ENCODE measurements at regions not wholly inside any gene's neighbourhood (a gene's known extent, or its start where the extent isn't known, plus 50 kb on each side); places are given as distances from the start of the nearest gene placed in this dataset.

- no peaks in the 10 kb centered on the region for H3K4me1 ChIP-seq (ENCODE audit: control insufficient read depth, insufficient read depth, low read length, poor library complexity, severe bottlenecking)
- H3K27ac ChIP-seq (ENCODE audit: insufficient read depth, low read length, poor library complexity, severe bottlenecking) = no peak overlapping the region
- no peak for ATAC-seq (ENCODE audit: low read depth in 2 of 2)
- H3K36me3 ChIP-seq (ENCODE audit: control insufficient read depth, insufficient read depth, low read length) = no peaks in the 10 kb centered on the region
- H3K36me3 Mint-ChIP-seq = no peaks in the 10 kb centered on the region
- H3K4me3 ChIP-seq (ENCODE audit: low read depth, low read length) = no peak overlapping the region
- no peaks in the 10 kb centered on the region for H3K27me3 Mint-ChIP-seq
- no peaks in the 10 kb centered on the region for H3K27me3 ChIP-seq (ENCODE audit: control insufficient read depth, insufficient read depth, low read length)
- H3K9me3 Mint-ChIP-seq = no peaks in the 10 kb centered on the region
- no peak for DNase-seq
- no peaks in the 10 kb centered on the region for H3K4me1 Mint-ChIP-seq
- no peak overlapping the region for H3K4me3 Mint-ChIP-seq
- H3K27ac Mint-ChIP-seq = no peak overlapping the region
- no peaks in the 10 kb centered on the region for H3K9me3 ChIP-seq (ENCODE audit: control insufficient read depth in 2 of 2, low read length in 2 of 2)
These were observed 266.2 kb downstream of the KTN1 start for GRCh38 chr14:55845963-55846825.

- H3K36me3 ChIP-seq (ENCODE audit: control insufficient read depth, insufficient read depth, low read length) = no peaks in the 10 kb centered on the region
- H3K4me3 ChIP-seq (ENCODE audit: low read depth, low read length) = no peak overlapping the region
- H3K36me3 Mint-ChIP-seq = no peaks in the 10 kb centered on the region
- no peak overlapping the region for H3K27ac Mint-ChIP-seq
- H3K9me3 Mint-ChIP-seq = no peaks in the 10 kb centered on the region
- H3K27me3 ChIP-seq (ENCODE audit: control insufficient read depth, insufficient read depth, low read length) = no peaks in the 10 kb centered on the region
- H3K4me3 Mint-ChIP-seq = no peak overlapping the region
- no peaks in the 10 kb centered on the region for H3K4me1 ChIP-seq (ENCODE audit: control insufficient read depth, insufficient read depth, low read length, poor library complexity, severe bottlenecking)
- no peak overlapping the region for H3K27ac ChIP-seq (ENCODE audit: insufficient read depth, low read length, poor library complexity, severe bottlenecking)
- DNase-seq = no peak
- H3K9me3 ChIP-seq (ENCODE audit: control insufficient read depth in 2 of 2, low read length in 2 of 2) = no peaks in the 10 kb centered on the region
- ATAC-seq (ENCODE audit: low read depth in 2 of 2) = no peak
- H3K27me3 Mint-ChIP-seq = no peaks in the 10 kb centered on the region
- H3K4me1 Mint-ChIP-seq = no peaks in the 10 kb centered on the region
These were observed 266.9 kb downstream of the KTN1 start for GRCh38 chr14:55846826-55847446.

- Mint-ChIP-seq H3K36me3 (no peaks in the 10 kb centered on the region), H3K4me3 (no peak overlapping the region), H3K27ac (no peak overlapping the region), H3K9me3 (no peaks in the 10 kb centered on the region), H3K4me1 (no peaks in the 10 kb centered on the region), H3K27me3 (no peaks in the 10 kb centered on the region)
- Histone ChIP-seq H3K4me3 (ENCODE audit: low read depth, low read length) (no peak overlapping the region), H3K27ac (ENCODE audit: insufficient read depth, low read length, poor library complexity, severe bottlenecking) (no peak overlapping the region), H3K4me1 (ENCODE audit: control insufficient read depth, insufficient read depth, low read length, poor library complexity, severe bottlenecking) (no peaks in the 10 kb centered on the region), H3K9me3 (ENCODE audit: control insufficient read depth in 2 of 2, low read length in 2 of 2) (no peaks in the 10 kb centered on the region), H3K36me3 (ENCODE audit: control insufficient read depth, insufficient read depth, low read length) (no peaks in the 10 kb centered on the region), H3K27me3 (ENCODE audit: control insufficient read depth, insufficient read depth, low read length) (no peaks in the 10 kb centered on the region)
- DNase-seq (no peak), ATAC-seq (ENCODE audit: low read depth in 2 of 2) (no peak)
These were observed 267.8 kb downstream of the KTN1 start for GRCh38 chr14:55847766-55848165.

GRCh38 chr14:55848964-55849363, 269.0 kb downstream of the KTN1 start:
- H3K27me3 ChIP-seq (ENCODE audit: control insufficient read depth, insufficient read depth, low read length) = no peaks in the 10 kb centered on the region
- no peak for ATAC-seq (ENCODE audit: low read depth in 2 of 2)
- no peak overlapping the region for H3K27ac ChIP-seq (ENCODE audit: insufficient read depth, low read length, poor library complexity, severe bottlenecking)
- no peak for DNase-seq
- Mint-ChIP-seq H3K4me1 (no peaks in the 10 kb centered on the region), H3K4me3 (no peak overlapping the region), H3K9me3 (no peaks in the 10 kb centered on the region), H3K27ac (no peak overlapping the region), H3K27me3 (no peaks in the 10 kb centered on the region), H3K36me3 (no peaks in the 10 kb centered on the region)
- H3K4me3 ChIP-seq (ENCODE audit: low read depth, low read length) = no peak overlapping the region
- no peaks in the 10 kb centered on the region for H3K4me1 ChIP-seq (ENCODE audit: control insufficient read depth, insufficient read depth, low read length, poor library complexity, severe bottlenecking)
- no peaks in the 10 kb centered on the region for H3K9me3 ChIP-seq (ENCODE audit: control insufficient read depth in 2 of 2, low read length in 2 of 2)
- no peaks in the 10 kb centered on the region for H3K36me3 ChIP-seq (ENCODE audit: control insufficient read depth, insufficient read depth, low read length)

- no peaks in the 10 kb centered on the region for H3K36me3 ChIP-seq (ENCODE audit: control insufficient read depth, insufficient read depth, low read length)
- Mint-ChIP-seq H3K27ac (no peak overlapping the region), H3K27me3 (no peaks in the 10 kb centered on the region), H3K9me3 (no peaks in the 10 kb centered on the region), H3K36me3 (no peaks in the 10 kb centered on the region), H3K4me1 (no peaks in the 10 kb centered on the region), H3K4me3 (no peak overlapping the region)
- ATAC-seq (ENCODE audit: low read depth in 2 of 2) (no peak), DNase-seq (no peak)
- H3K27me3 ChIP-seq (ENCODE audit: control insufficient read depth, insufficient read depth, low read length) = no peaks in the 10 kb centered on the region
- no peak overlapping the region for H3K27ac ChIP-seq (ENCODE audit: insufficient read depth, low read length, poor library complexity, severe bottlenecking)
- no peaks in the 10 kb centered on the region for H3K4me1 ChIP-seq (ENCODE audit: control insufficient read depth, insufficient read depth, low read length, poor library complexity, severe bottlenecking)
- no peak overlapping the region for H3K4me3 ChIP-seq (ENCODE audit: low read depth, low read length)
- no peaks in the 10 kb centered on the region for H3K9me3 ChIP-seq (ENCODE audit: control insufficient read depth in 2 of 2, low read length in 2 of 2)
These were observed 268.4 kb upstream of the PELI2 start for GRCh38 chr14:55849833-55850232.

GRCh38 chr14:55850825-55851241, 267.4 kb upstream of the PELI2 start:
- Mint-ChIP-seq H3K27me3 (no peaks in the 10 kb centered on the region), H3K36me3 (no peaks in the 10 kb centered on the region), H3K4me3 (no peak overlapping the region), H3K4me1 (no peaks in the 10 kb centered on the region), H3K9me3 (no peaks in the 10 kb centered on the region), H3K27ac (peak overlapping the region in 1 of 3 donors; percentile 17)
- H3K9me3 ChIP-seq (ENCODE audit: control insufficient read depth in 2 of 2, low read length in 2 of 2) = no peaks in the 10 kb centered on the region
- H3K27ac ChIP-seq (ENCODE audit: insufficient read depth, low read length, poor library complexity, severe bottlenecking) = no peak overlapping the region
- DNase-seq (no peak), ATAC-seq (ENCODE audit: low read depth in 2 of 2) (no peak)
- H3K4me3 ChIP-seq (ENCODE audit: low read depth, low read length) = no peak overlapping the region
- no peaks in the 10 kb centered on the region for H3K27me3 ChIP-seq (ENCODE audit: control insufficient read depth, insufficient read depth, low read length)
- H3K36me3 ChIP-seq (ENCODE audit: control insufficient read depth, insufficient read depth, low read length) = no peaks in the 10 kb centered on the region
- H3K4me1 ChIP-seq (ENCODE audit: control insufficient read depth, insufficient read depth, low read length, poor library complexity, severe bottlenecking) = no peaks in the 10 kb centered on the region

- H3K27ac Mint-ChIP-seq = no peak overlapping the region
- no peaks in the 10 kb centered on the region for H3K27me3 Mint-ChIP-seq
- H3K36me3 Mint-ChIP-seq = no peaks in the 10 kb centered on the region
These were observed 266.9 kb upstream of the PELI2 start for GRCh38 chr14:55851301-55851700.

GRCh38 chr14:55851961-55852360, 266.2 kb upstream of the PELI2 start:
- Mint-ChIP-seq H3K4me1 (no peaks in the 10 kb centered on the region), H3K9me3 (no peaks in the 10 kb centered on the region), H3K36me3 (no peaks in the 10 kb centered on the region), H3K27ac (no peak overlapping the region), H3K27me3 (no peaks in the 10 kb centered on the region), H3K4me3 (no peak overlapping the region)
- ATAC-seq (ENCODE audit: low read depth in 2 of 2) (no peak), DNase-seq (no peak)
- Histone ChIP-seq H3K36me3 (ENCODE audit: control insufficient read depth, insufficient read depth, low read length) (no peaks in the 10 kb centered on the region), H3K9me3 (ENCODE audit: control insufficient read depth in 2 of 2, low read length in 2 of 2) (no peaks in the 10 kb centered on the region), H3K27ac (ENCODE audit: insufficient read depth, low read length, poor library complexity, severe bottlenecking) (no peak overlapping the region), H3K4me1 (ENCODE audit: control insufficient read depth, insufficient read depth, low read length, poor library complexity, severe bottlenecking) (no peaks in the 10 kb centered on the region), H3K27me3 (ENCODE audit: control insufficient read depth, insufficient read depth, low read length) (no peaks in the 10 kb centered on the region), H3K4me3 (ENCODE audit: low read depth, low read length) (no peak overlapping the region)

More at GRCh38 chr14:55851301-55851700, 266.9 kb upstream of the PELI2 start:
- Histone ChIP-seq H3K27ac (ENCODE audit: insufficient read depth, low read length, poor library complexity, severe bottlenecking) (no peak overlapping the region), H3K4me3 (ENCODE audit: low read depth, low read length) (no peak overlapping the region), H3K9me3 (ENCODE audit: control insufficient read depth in 2 of 2, low read length in 2 of 2) (no peaks in the 10 kb centered on the region), H3K27me3 (ENCODE audit: control insufficient read depth, insufficient read depth, low read length) (no peaks in the 10 kb centered on the region), H3K36me3 (ENCODE audit: control insufficient read depth, insufficient read depth, low read length) (no peaks in the 10 kb centered on the region), H3K4me1 (ENCODE audit: control insufficient read depth, insufficient read depth, low read length, poor library complexity, severe bottlenecking) (no peaks in the 10 kb centered on the region)
- ATAC-seq (ENCODE audit: low read depth in 2 of 2) (no peak), DNase-seq (no peak)
- Mint-ChIP-seq H3K4me3 (no peak overlapping the region), H3K9me3 (no peaks in the 10 kb centered on the region), H3K4me1 (no peaks in the 10 kb centered on the region)
